Left ventricle myocardium inferior (tissue), 1 donor: ENCODE measurements at regions not wholly inside any gene's neighbourhood (a gene's known extent, or its start where the extent isn't known, plus 50 kb on each side); places are given as distances from the start of the nearest gene placed in this dataset.

Experiments used
- DNase-seq: peaks from one replicate; pipeline ENCODE4 v3.0.0-alpha.2; 2020
- H3K27ac ChIP-seq: fragments of 200-600 bp; replicated peaks from 2 replicates; pipeline ENCODE4 v1.8.0; 2021
- H3K27me3 ChIP-seq: fragments of 200-600 bp; 2 replicates; pipeline ENCODE4 v1.8.0; 2021; ENCODE audit warnings: low read depth
- H3K36me3 ChIP-seq: fragments of 200-600 bp; 2 replicates; pipeline ENCODE4 v1.8.0; 2021
- H3K4me1 ChIP-seq: fragments of 200-600 bp; 2 replicates; pipeline ENCODE4 v1.8.0; 2021
- H3K4me3 ChIP-seq: fragments of 200-600 bp; 2 replicates; pipeline ENCODE4 v1.8.0; 2021; ENCODE audit warnings: mild to moderate bottlenecking, moderate library complexity
- H3K9me3 ChIP-seq: fragments of 200-600 bp; replicated peaks from 2 replicates; pipeline ENCODE4 v1.8.0; 2021
- intact Hi-C: fragments of 100-400 bp; cut with micrococcal nuclease; formaldehyde crosslinking; loops from one replicate; pipeline ENCODE4 v1.11.0; 2022
- TF ChIP-seq, protein P1 (sequence below): fragments of 200-600 bp; IDR thresholded peaks from 2 replicates; pipeline ENCODE4 v1.8.0; 2021; ENCODE audit warnings: antibody characterized with exemption, mild to moderate bottlenecking, borderline replicate concordance
- donor health status: DM: no; HTN: yes; CAD: no; lungs with severe emphysema.

GRCh38 chrY:19644889-19645638, 99.5 kb downstream of the KDM5D start:
- intact Hi-C loops = no loop called here
- Histone ChIP-seq H3K27ac (no peak overlapping the region), H3K9me3 (no peaks in the 10 kb centered on the region), H3K4me3 (no peak overlapping the region), H3K36me3 (no peaks in the 10 kb centered on the region), H3K27me3 (no peaks in the 10 kb centered on the region), H3K4me1 (no peaks in the 10 kb centered on the region)
- no peak for DNase-seq
- TF ChIP-seq, protein P1, sequence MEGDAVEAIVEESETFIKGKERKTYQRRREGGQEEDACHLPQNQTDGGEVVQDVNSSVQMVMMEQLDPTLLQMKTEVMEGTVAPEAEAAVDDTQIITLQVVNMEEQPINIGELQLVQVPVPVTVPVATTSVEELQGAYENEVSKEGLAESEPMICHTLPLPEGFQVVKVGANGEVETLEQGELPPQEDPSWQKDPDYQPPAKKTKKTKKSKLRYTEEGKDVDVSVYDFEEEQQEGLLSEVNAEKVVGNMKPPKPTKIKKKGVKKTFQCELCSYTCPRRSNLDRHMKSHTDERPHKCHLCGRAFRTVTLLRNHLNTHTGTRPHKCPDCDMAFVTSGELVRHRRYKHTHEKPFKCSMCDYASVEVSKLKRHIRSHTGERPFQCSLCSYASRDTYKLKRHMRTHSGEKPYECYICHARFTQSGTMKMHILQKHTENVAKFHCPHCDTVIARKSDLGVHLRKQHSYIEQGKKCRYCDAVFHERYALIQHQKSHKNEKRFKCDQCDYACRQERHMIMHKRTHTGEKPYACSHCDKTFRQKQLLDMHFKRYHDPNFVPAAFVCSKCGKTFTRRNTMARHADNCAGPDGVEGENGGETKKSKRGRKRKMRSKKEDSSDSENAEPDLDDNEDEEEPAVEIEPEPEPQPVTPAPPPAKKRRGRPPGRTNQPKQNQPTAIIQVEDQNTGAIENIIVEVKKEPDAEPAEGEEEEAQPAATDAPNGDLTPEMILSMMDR = no peak

DNA sequence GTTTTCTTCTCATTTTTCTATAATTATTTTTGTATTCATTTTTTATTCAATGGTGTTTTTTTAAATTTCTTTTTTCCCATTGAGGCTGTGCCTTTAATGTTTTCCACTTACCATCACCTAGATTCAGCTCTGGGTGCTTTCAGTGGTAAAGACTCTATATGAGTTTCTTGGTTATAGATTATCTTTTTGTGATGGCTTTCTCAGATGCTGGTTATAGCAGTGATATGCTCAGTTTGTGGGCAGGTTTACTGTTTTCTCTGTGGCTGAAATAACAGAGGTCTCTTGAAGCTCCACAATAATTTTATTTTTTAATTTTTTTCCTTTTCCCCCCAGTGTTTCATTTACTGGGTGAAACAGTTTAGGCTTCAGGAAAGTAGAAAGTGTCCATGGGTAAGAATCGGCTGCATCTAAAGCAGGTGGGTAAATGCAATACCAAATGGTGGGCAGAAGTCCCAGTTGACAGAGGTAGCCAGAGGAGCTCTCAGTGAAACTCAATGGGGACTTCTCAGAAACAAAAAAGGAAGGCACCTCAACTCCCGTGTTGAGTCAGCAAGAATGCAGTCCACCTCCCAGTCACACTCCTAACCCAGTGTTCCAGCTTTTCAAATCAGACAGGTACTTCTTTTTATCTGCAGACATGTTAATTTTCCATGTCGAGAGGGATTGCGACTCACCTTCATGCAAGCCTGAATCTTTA, 106.7 kb downstream of the KDM5D start:
- H3K27ac ChIP-seq = no peak overlapping the region
- intact Hi-C loops = no loop called here
- TF ChIP-seq, protein P1 = no peak
- H3K4me1 ChIP-seq = no peaks in the 10 kb centered on the region
- DNase-seq = no peak
- no peaks in the 10 kb centered on the region for H3K9me3 ChIP-seq
- H3K36me3 ChIP-seq = no peaks in the 10 kb centered on the region
- no peak overlapping the region for H3K4me3 ChIP-seq
- no peaks in the 10 kb centered on the region for H3K27me3 ChIP-seq

GRCh38 chrY:19628926-19629325, 115.6 kb downstream of the KDM5D start:
- H3K4me1 ChIP-seq = no peaks in the 10 kb centered on the region
- intact Hi-C loops = no loop called here
- H3K9me3 ChIP-seq = peaks cover 7% of the 10 kb centered on the region
- DNase-seq = no peak
- H3K36me3 ChIP-seq = no peaks in the 10 kb centered on the region
- H3K4me3 ChIP-seq = no peak overlapping the region
- H3K27ac ChIP-seq = no peak overlapping the region
- TF ChIP-seq, protein P1 = no peak
- H3K27me3 ChIP-seq = no peaks in the 10 kb centered on the region

- TF ChIP-seq, protein P1 = no peak
- H3K9me3 ChIP-seq = peaks cover 4% of the 10 kb centered on the region
- intact Hi-C loops = no loop called here
- H3K27ac ChIP-seq = no peak overlapping the region
- no peak overlapping the region for H3K4me3 ChIP-seq
- DNase-seq = no peak
- H3K4me1 ChIP-seq = no peaks in the 10 kb centered on the region
- H3K36me3 ChIP-seq = no peaks in the 10 kb centered on the region
- H3K27me3 ChIP-seq = no peaks in the 10 kb centered on the region
These were observed 122.1 kb downstream of the KDM5D start for GRCh38 chrY:19622392-19622791.

DNA sequence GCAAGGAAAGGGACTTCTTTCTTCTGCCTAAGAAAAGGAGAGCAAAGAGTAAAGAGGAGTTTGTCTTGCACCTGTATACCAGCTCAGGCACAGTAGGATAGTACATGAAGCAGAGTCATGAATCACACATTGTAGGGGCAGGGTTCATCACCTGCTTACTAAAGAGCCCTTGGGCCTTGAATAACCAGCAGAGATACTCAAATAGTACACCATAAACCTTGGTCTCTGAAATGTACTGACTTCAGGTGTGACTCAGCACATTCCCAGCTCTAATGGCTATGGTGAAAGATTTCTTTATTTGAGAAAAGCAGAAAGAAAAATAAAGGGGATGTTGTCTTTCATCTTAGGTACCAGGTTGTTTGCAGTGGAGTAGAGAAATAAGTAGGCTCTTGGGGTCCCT, 122.8 kb downstream of the KDM5D start:
- H3K4me1 ChIP-seq = no peaks in the 10 kb centered on the region
- H3K27ac ChIP-seq = no peak overlapping the region
- no peak for DNase-seq
- H3K4me3 ChIP-seq = no peak overlapping the region
- no peaks in the 10 kb centered on the region for H3K36me3 ChIP-seq
- no peaks in the 10 kb centered on the region for H3K27me3 ChIP-seq
- H3K9me3 ChIP-seq = peaks cover 4% of the 10 kb centered on the region
- TF ChIP-seq, protein P1 = no peak
- intact Hi-C loops = no loop called here
